GM12865 (cell line): ENCODE measurements at regions not wholly inside any gene's neighbourhood (a gene's known extent, or its start where the extent isn't known, plus 50 kb on each side); places are given as distances from the start of the nearest gene placed in this dataset.

Experiments used
- DNase-seq: peaks from one replicate; pipeline ENCODE4 v3.0.0; 2010; ENCODE audit warnings: low read depth
- H3K4me3 ChIP-seq: 2 replicates; pipeline ENCODE4 v1.5.1; 2011; ENCODE audit warnings: mild to moderate bottlenecking, low read depth, low read length, control low read depth
- CTCF ChIP-seq: IDR thresholded peaks from 2 replicates; pipeline ENCODE4 v1.5.1; 2011; ENCODE audit warnings: low read length, control low read depth, low read depth, inconsistent platforms; ENCODE audit not compliant: insufficient read depth; ENCODE audit errors: missing control alignments

- TF ChIP-seq CTCF: no peak
- DNase-seq: no peak
Observed at GRCh38 chr5:128682669-128683068, 144.6 kb upstream of the FBN2 start.

GRCh38 chr5:128684961-128685360 is 146.9 kb upstream of the FBN2 start:
- no peak for DNase-seq
- no peak overlapping the region for H3K4me3 ChIP-seq
- no peak for TF ChIP-seq CTCF

More at GRCh38 chr5:128682669-128683068, 144.6 kb upstream of the FBN2 start:
- no peak overlapping the region for H3K4me3 ChIP-seq

- no peak for DNase-seq
- TF ChIP-seq CTCF: no peak
- no peak overlapping the region for H3K4me3 ChIP-seq
Observed at GRCh38 chr5:128687930-128688329, 149.9 kb upstream of the FBN2 start.

- H3K4me3 ChIP-seq: no peak overlapping the region
- TF ChIP-seq CTCF: no peak
- DNase-seq: no peak
Observed at GRCh38 chr5:128693764-128694163, 155.7 kb upstream of the FBN2 start.

GRCh38 chr5:128695791-128696530 is 157.9 kb upstream of the FBN2 start:
- TF ChIP-seq CTCF: peak; percentile 28
- no peak for DNase-seq
- no peak overlapping the region for H3K4me3 ChIP-seq

GRCh38 chr5:128701301-128701700 is 163.3 kb upstream of the FBN2 start:
- H3K4me3 ChIP-seq: no peak overlapping the region
- TF ChIP-seq CTCF: no peak
- DNase-seq: no peak

GRCh38 chr5:128703322-128703721 is 165.3 kb upstream of the FBN2 start:
- no peak for DNase-seq
- no peak overlapping the region for H3K4me3 ChIP-seq
- no peak for TF ChIP-seq CTCF
